Uterus (tissue), 3 donors: ENCODE measurements at regions not wholly inside any gene's neighbourhood (a gene's known extent, or its start where the extent isn't known, plus 50 kb on each side); places are given as distances from the start of the nearest gene placed in this dataset.

ENCODE experiments used
- DNase-seq, 2 donors: peaks; one replicate each; pipeline ENCODE4 v3.0.0-alpha.2; 2019 to 2020
- H3K27ac ChIP-seq, 2 donors: fragments of 200-600 bp; sonication (generic); 1 replicate in 1 of 2; 2 replicates in 1 of 2; pipeline ENCODE4 v1.5.1; 2016 to 2018
- H3K27me3 ChIP-seq, 2 donors: fragments of 200-600 bp; sonication (generic); one replicate each; pipeline ENCODE4 v1.5.1; 2018 to 2019; ENCODE audit warnings: control low read depth in 1 of 2
- H3K36me3 ChIP-seq, 2 donors: fragments of 200-600 bp; sonication (generic); one replicate each; pipeline ENCODE4 v1.5.1; 2019; ENCODE audit warnings: control low read depth in 1 of 2
- H3K4me1 ChIP-seq, 2 donors: fragments of 200-600 bp; sonication (generic); one replicate each; pipeline ENCODE4 v1.5.1; 2018 to 2019; ENCODE audit warnings: control low read depth in 1 of 2
- H3K4me3 ChIP-seq, 2 donors: fragments of 200-600 bp; sonication (generic); 1 replicate in 1 of 2; 2 replicates in 1 of 2; pipeline ENCODE4 v1.5.1; 2018 to 2019; ENCODE audit warnings: mild to moderate bottlenecking in 1 of 2
- H3K9me3 ChIP-seq, 2 donors: fragments of 200-600 bp; sonication (generic); one replicate each; pipeline ENCODE4 v1.5.1; 2019; ENCODE audit warnings: control low read depth in 1 of 2
- POLR2A ChIP-seq, 2 donors: fragments of 450-650 bp; IDR thresholded peaks; one replicate each; pipeline ENCODE4 v1.6.1; 2016; ENCODE audit warnings: antibody characterized with exemption in 2 of 2, mild to moderate bottlenecking in 1 of 2, moderate library complexity in 1 of 2
- intact Hi-C: fragments of 100-400 bp; cut with DNase I; formaldehyde crosslinking; loops from one replicate; pipeline ENCODE4 v1.15.1; 2023; ENCODE audit warnings: low total_unique reads
- TF ChIP-seq, protein P1 (sequence below), 4 experiments: fragments of 200-600 bp in 2 of 4; fragments of 450-650 bp in 2 of 4; sonication (generic) in 2 of 4; IDR thresholded peaks; one replicate each; pipeline ENCODE4 v1.5.1; 2016 to 2019; ENCODE audit warnings: antibody characterized with exemption in 4 of 4, mild to moderate bottlenecking in 2 of 4, moderate library complexity in 1 of 4
- donor health status: DM: yes; HTN: yes; CAD: no.

GRCh38 chr4:111281219-111281618 is 658.3 kb upstream of the PITX2 start:
- no peak for DNase-seq
- Histone ChIP-seq H3K4me1 (no peaks in the 10 kb centered on the region), H3K9me3 (no peaks in the 10 kb centered on the region), H3K27ac (no peak overlapping the region), H3K4me3 (no peak overlapping the region), H3K36me3 (no peaks in the 10 kb centered on the region), H3K27me3 (no peaks in the 10 kb centered on the region)
- intact Hi-C loops: no loop called here
- no peak for TF ChIP-seq POLR2A (IDR thresholded peaks at IDR 0.05)
- TF ChIP-seq, protein P1, sequence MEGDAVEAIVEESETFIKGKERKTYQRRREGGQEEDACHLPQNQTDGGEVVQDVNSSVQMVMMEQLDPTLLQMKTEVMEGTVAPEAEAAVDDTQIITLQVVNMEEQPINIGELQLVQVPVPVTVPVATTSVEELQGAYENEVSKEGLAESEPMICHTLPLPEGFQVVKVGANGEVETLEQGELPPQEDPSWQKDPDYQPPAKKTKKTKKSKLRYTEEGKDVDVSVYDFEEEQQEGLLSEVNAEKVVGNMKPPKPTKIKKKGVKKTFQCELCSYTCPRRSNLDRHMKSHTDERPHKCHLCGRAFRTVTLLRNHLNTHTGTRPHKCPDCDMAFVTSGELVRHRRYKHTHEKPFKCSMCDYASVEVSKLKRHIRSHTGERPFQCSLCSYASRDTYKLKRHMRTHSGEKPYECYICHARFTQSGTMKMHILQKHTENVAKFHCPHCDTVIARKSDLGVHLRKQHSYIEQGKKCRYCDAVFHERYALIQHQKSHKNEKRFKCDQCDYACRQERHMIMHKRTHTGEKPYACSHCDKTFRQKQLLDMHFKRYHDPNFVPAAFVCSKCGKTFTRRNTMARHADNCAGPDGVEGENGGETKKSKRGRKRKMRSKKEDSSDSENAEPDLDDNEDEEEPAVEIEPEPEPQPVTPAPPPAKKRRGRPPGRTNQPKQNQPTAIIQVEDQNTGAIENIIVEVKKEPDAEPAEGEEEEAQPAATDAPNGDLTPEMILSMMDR (IDR thresholded peaks at IDR 0.05): no peak

DNA sequence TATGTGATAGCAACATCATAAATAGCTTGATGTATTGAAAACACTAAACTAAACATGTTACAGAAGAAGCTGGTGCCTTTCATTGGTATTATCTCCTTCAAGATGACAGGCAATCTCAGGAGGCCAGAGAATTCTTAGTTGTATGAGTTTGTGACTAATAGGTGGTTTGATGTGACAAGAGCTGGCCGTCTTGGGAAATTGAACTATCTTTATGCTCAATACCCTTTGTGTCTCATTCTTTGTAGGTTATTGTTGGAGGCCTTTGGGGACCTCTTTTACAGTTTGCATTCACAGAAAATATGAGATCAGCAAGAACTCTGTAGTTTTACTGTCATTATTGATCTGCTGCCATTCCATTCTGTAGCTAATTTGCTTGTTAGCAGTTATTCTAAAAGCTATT is 659.2 kb upstream of the PITX2 start:
- Histone ChIP-seq H3K4me1 (no peaks in the 10 kb centered on the region), H3K27me3 (no peaks in the 10 kb centered on the region), H3K4me3 (no peak overlapping the region), H3K36me3 (no peaks in the 10 kb centered on the region), H3K9me3 (no peaks in the 10 kb centered on the region), H3K27ac (no peak overlapping the region)
- TF ChIP-seq POLR2A (IDR thresholded peaks at IDR 0.05): no peak
- TF ChIP-seq, protein P1 (IDR thresholded peaks at IDR 0.05): no peak
- intact Hi-C loops: no loop called here
- no peak for DNase-seq

DNA sequence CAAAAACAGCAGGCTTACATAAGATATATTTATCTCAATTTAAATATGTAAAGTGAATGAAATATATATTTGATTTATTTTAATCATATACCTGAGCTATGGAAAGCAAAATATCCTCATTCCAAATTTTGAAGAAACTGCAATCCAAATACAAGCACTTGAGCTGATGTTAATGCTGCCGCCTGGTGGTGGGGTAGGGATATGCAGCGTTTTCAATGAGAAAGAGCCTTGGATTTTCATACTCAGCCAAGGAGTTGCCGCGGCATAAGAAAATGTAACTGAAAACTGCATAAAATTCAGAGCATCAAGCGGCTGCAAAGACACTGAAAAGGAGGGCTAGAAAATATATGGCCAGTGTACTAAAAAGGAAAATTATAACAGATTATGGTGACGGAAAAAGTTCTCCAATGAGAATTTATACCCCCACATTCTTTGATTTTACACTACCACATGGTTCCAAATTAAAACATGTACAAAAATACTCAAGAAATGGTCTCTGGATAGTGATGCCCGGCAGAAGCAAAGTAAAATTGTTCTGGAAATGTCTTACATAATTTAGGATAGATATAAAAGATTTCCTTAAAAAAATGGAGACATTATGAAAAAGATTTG is 660.3 kb upstream of the PITX2 start:
- H3K4me3 ChIP-seq: no peak overlapping the region
- no peaks in the 10 kb centered on the region for H3K9me3 ChIP-seq
- DNase-seq: peak in 1 of 2 donors; percentile 12
- no peaks in the 10 kb centered on the region for H3K36me3 ChIP-seq
- H3K27me3 ChIP-seq: no peaks in the 10 kb centered on the region
- TF ChIP-seq POLR2A (IDR thresholded peaks at IDR 0.05): no peak
- TF ChIP-seq, protein P1 (IDR thresholded peaks at IDR 0.05): peak; percentile 23 to 29 (median 26)
- no peak overlapping the region for H3K27ac ChIP-seq
- intact Hi-C loops: no loop called here
- H3K4me1 ChIP-seq: no peaks in the 10 kb centered on the region

DNA sequence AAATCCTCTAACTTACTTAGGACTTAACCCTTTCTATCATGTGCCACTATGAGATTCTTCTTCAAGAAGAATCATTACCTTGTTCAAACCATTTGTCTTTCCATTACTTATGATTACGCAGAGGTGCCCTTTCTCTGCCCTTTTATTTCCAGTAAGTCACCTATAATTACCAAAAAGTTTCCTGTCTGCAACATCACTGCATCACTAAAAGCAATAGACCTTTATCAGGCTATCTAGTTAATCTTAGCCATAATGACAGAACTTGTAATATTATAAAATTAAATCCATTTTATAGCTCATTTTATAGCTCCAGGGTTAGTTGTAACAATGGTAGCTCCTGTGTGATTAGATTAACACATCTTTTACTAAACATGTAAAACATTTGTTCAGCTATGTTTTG is 673.6 kb upstream of the PITX2 start:
- TF ChIP-seq POLR2A (IDR thresholded peaks at IDR 0.05): no peak
- TF ChIP-seq, protein P1 (IDR thresholded peaks at IDR 0.05): no peak
- no peaks in the 10 kb centered on the region for H3K9me3 ChIP-seq
- no peaks in the 10 kb centered on the region for H3K27me3 ChIP-seq
- no peaks in the 10 kb centered on the region for H3K4me1 ChIP-seq
- intact Hi-C loops: no loop called here
- no peaks in the 10 kb centered on the region for H3K36me3 ChIP-seq
- no peak for DNase-seq
- H3K27ac ChIP-seq: no peak overlapping the region
- H3K4me3 ChIP-seq: no peak overlapping the region

DNA sequence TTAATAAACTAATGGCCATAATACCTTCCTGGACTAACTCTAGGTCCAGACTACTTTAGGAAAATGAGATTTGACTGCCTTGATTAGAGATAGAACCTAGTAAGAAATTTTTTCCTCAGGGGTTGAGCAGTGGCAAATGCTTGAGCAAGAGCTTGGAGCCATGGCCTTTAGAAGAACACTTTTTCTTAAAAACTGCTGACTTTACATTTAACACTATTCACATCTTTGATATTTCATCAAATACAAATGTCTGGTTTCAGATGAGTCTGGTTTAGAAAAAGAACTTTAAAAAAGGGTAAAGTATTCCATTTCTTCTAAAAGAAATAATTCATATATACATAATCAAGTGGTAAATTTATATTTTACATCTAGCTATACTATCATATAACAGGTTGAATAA is 680.9 kb upstream of the PITX2 start:
- DNase-seq: no peak
- Histone ChIP-seq H3K9me3 (no peaks in the 10 kb centered on the region), H3K27me3 (no peaks in the 10 kb centered on the region), H3K36me3 (no peaks in the 10 kb centered on the region), H3K4me3 (no peak overlapping the region), H3K27ac (no peak overlapping the region), H3K4me1 (no peaks in the 10 kb centered on the region)
- intact Hi-C loops: no loop called here
- TF ChIP-seq, protein P1 (IDR thresholded peaks at IDR 0.05): no peak
- TF ChIP-seq POLR2A (IDR thresholded peaks at IDR 0.05): no peak
